Stimulated activated CD4-positive, alpha-beta T cell treated with anti-CD3 and anti-CD28 coated beads, Interleukin-1b, Interleukin-23, amount 100 ng/mL, for 24 hours (primary cell): ENCODE measurements at regions not wholly inside any gene's neighbourhood (a gene's known extent, or its start where the extent isn't known, plus 50 kb on each side); places are given as distances from the start of the nearest gene placed in this dataset.

Experiments
- DNase-seq, 4 experiments: peaks; one replicate each; pipeline ENCODE4 v3.0.0-alpha.2; 2020; ENCODE audit warnings: low read depth in 4 of 4, low spot score in 1 of 4

DNA sequence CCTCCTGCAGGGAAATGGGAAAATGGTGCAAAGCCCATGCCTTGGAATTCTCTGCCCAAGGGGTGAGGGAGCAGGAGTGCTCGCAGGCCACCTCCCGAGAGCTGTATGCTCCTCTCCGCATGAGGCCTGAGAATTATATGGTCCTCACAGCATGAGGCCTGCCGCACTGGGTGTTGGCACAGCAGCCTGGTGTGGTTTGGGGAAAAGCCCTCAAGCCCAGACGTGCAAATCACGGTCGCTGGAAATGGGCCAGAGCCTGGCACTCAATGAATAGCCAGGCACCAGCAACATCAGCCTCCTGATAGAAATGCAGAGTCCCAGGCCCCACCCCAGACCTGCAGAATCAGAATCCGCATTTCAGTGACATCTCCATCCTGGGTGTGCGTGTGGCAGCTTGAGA is 156.4 kb upstream of the FOXF1 start:
- DNase-seq, result no peak

DNA sequence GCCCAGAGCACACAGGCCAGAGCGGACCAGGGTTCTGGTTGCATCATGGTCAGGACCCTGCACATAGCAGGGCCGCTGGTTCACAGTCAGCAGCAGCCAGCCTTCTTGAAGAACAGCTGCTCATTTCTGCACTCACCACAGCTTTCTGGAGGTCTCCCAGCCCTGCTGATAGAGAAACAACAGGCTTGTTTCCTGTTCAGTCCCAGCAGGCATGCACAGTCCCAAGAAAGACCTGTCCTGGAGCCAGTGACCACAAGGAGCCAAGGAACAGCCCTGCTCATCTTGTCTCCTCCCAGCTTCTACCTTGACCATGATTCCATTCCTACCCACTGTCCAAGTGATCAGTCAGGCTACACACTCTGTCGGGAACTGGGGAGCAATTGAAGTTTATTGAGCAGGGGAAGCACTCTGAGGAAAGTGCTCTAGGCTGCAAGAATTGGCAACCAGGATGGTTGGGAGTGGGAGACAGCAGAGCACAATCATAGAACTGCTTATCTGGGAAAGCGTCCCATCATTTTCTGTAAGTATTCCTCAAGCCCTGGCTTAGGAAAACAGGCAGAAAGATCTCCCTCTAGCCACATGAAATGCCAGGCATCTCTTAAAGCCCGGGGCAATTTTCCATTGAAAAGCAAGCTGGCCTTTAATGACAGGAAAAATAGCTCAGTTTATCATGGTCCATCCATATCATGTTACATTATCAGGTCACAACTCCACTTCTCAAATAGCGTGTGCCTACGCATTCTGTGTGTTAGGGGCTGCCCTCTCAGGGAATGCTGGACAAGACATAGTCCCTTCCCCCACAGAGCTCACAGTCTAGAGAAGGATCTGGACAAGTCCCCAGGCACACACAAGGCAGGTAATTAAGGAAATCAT is 155.4 kb upstream of the FOXF1 start:
- no peak for DNase-seq

DNA sequence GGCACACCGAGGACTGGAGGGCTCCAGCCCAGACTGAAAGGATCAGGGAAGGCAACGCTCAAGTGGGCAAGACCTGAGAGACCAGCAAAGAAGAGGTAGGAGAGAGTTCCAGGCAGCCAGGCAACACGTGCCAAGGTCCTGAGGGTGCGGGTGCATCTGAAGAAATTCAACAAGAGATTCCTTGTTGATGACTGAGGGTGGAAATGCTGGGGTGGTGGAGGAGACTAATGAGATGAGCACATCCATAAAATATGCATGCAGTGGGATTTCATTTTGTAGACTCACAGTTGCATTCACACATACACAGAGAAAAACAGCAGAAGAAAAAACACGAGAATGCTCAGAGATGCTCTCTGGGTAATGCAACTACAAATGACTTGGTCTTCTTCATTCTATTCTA is 154.8 kb upstream of the FOXF1 start:
- no peak for DNase-seq

DNA sequence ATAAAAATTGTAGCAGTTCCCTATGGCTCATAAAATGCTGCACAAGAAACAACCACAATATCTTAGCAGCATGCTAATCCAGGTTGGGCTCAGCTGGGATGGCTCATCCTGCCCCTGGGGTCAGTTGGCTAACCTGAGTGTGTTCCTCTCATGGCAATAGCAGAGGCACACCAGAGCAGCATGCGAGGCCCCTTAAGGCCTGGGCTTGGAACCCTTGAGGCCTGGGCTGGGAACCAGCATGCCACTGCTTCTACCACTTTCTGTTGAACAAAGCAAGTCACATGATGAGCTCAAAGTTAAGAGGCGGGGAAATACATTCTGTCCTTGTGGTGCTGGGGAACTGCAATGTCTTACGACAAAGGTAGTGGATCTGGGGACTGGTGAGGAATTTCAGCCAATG is 154.4 kb upstream of the FOXF1 start:
- DNase-seq, result no peak

DNA sequence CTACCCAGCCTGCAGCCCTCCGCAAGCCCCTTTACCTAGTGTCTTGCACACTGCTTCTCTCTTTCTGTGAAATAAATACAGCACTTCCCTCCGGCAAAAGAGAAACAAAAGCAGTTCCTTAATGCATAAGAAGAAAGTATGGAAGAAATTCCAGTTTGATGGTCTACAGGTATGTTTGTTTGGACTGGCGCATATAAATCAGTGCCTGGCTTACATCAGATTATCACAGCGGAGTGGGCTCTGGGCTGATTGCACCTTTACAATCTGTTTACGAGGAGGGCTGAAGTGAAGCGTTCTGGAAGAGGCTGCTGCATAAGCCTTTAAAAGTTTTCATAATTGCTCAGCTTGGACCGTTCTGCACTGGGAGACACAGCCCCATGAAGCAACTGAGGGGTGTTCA is 153.5 kb upstream of the FOXF1 start:
- DNase-seq, result no peak

DNA sequence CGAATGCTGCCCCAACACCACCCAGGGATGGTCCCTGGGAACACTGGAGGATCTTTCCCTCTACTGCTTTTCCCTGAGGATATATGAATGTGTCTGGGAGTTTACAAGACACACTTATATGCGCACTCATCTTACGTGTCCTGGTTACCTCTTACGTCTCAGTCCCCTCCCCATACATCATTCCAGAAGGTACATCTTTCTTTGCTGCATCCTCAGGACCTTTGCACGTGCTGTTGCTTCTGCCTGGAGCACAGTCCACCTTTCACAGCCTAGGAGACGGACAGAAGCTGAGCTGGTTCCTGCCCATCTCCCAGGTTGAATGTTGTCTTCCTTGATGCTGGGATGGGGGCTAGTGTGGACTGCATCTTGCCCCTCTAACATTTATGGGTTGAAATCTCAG is 153.0 kb upstream of the FOXF1 start:
- no peak for DNase-seq

DNA sequence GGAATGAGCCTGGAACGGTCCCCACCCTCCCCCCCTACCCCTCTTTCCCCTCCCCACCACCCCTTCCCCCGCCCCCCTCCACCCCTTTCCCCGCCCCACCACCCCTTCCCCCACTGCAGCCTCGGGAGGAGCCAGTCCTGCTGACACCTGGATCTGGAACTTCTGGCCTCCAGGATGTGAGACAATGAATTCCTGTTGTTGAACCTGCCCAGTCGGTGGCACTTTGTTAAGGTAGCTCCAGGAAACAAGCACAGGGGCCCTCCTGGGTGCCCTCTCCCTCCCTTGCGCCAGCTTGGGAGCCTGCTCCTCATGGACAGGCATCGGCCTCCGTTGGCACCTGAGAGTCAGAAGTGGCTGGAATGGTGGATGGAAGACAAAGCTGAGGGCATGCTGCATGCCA is 152.4 kb upstream of the FOXF1 start:
- DNase-seq, result no peak

DNA sequence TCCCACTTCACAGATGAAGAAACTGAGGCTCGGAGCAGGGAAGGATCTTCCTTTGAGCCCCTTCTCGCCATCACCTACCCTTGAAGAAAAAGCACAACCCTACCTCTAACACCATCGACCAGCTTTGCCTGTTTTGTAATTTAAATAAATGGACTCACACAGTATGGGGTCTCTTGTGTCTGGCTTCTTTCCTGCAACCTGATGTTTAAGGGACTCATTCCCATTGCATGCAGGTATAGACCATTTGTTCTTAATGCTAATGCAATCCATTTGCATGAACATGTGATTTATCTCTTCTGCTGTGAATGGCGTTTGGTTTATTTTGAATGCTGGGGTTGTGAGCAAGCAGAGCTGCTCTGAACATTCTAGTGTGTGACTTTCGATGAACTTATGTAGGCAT is 150.8 kb upstream of the FOXF1 start:
- DNase-seq, result no peak

DNA sequence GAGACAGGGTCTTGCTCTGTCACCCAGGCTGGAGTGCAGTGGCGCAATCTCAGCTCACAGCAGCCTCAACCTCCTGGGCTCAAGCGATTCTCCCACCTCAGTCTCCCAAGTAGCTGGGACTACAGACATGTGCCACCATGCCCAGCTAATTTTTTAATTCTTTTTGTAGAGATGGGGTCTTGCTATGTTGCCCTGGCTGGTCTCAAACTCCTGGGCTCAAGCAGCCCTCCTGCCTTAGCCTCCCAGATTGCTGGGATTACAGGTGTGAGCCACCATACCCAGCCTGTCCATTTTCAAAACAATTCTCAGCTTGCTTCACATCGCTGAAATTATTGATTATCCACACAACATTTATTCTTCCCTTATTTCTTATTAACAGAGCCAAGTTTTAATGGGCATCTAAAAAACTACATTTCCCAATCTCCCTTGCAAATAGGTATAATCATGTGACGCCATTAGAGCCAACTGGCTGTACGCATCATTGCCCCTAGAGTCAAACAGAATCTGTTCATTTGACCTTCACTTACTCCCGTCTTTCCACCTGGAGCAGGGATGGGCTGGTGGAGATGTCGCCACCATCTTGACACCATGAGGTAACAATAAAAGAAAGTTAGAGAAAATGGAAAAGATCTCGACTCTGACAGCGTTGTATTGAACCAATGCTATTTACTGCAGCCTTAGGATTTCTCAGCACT is 148.0 kb upstream of the FOXF1 start:
- DNase-seq, result no peak

DNA sequence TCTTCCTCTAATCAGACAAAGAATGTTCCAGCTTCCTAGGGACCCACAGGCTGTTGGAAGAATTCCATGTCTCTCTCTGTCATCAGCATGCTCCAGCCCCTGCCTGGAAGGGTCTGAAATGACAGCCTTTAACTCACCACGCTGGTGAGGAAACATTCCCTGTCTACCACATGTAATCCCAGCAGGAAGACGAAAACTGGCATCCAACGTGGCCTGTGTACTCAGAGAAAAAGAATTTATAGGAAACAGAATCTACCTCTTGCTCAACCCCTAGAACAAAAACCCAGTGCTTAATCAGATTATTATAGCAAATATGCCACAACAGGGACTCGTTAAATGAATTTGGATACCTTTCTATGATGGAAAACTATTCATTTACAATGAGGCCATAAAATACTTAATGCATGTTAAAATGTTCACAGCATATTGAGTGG is 147.3 kb upstream of the FOXF1 start:
- no peak for DNase-seq

DNA sequence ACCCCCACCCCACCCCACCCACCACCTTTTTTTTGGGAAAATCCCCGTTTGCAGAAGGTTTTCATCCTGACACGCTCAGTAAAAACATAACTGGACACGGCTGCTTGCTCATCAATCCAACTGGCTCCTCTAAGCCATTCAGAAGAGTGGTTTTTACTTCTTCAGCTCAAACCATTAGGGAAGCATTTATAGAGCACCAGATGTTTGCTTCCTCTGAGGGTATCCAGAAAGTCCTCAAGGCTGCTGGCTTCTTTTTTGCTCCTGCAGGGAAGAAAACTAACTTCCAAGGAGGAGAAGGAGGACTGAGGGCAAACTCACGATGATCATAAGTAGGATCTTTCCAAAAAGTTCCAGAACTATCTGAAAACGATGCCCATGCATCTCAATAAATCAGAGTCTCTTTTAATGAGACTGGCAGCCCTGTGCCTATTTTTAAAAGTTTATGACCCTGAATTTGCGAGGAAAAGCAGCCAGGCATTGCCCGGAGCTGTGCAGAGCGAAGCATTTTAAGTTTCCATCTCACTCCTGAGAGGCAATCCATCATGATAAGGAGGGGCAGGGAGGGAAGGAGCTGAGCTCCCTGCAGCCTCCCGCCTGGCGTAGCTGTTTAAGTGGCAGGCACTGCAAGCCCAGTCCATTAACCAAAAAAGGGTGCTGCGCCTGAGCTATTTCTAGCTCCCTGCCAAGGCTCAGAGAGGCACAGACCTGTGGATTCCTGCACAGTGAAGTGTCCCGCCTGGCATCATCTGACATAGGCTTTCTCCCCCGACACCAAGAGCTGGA is 146.3 kb upstream of the FOXF1 start:
- DNase-seq, result no peak

DNA sequence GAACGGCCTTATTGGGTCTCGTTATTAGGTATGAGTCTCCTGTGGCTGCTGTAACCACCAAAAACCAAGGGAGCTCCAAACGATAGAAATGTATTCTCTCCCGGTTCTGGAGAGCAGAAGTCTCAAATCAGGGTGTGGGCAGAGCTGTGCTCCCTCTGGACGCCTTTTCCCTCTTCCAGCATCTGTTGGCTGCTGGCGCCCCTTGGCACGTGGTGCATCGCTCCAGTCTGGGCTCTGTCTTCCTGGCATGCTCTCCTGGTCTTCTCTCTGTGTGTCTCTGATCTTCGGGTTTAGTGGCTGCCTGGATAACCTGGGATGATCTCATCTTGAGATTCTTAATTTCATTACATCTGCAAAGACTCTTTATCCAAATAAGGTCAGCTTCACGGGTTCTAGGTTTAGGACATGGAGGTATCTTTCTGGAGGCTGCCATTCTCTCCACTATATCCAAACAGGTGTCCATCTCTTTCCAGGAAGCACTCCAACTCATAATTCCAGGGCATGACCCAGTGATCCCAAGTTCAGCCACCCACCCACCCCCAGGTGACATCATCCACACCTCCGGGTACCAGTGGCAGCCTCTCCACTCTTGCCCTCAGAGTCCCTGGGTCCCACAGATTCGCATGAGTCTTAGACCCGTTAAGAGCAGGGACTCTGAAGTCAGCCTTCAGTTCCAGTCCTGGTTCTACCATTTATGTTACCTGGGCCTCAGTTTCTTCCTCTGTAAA is 145.5 kb upstream of the FOXF1 start:
- no peak for DNase-seq

DNA sequence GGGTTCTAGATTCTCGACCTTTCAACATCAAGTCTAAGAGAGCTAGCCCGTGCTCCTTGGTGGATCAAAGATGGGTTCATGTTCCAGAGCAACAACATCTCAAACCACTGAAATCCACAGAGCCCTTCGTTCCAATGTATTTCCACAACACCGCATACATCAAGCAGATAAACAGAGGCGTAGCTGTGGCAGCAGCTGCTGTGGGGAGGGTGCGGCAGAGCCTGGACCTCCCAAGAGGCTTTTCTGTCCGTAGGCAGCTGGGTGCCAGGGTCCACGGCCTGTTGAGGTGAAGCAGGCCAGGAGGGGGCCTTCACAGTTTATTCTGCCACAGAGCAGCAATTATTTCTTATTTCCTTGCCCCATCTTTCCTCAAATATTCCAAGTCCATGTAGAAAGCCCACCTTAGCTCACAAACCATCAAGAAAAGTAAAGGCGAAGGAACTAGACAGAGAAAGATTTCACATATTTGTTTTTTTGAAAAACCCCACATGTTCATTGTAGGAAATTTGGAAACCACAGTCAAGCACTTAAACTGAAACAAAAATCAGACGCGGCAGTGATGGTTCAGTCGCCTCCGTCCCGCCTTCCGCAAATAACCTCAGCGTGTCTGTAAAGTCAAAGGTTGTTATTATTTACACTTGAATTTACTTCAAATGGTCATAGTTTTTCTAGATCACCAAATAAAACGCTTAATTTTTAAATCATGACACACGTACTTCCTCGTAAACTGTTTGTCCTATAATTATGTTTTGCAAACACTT is 144.6 kb upstream of the FOXF1 start:
- no peak for DNase-seq

DNA sequence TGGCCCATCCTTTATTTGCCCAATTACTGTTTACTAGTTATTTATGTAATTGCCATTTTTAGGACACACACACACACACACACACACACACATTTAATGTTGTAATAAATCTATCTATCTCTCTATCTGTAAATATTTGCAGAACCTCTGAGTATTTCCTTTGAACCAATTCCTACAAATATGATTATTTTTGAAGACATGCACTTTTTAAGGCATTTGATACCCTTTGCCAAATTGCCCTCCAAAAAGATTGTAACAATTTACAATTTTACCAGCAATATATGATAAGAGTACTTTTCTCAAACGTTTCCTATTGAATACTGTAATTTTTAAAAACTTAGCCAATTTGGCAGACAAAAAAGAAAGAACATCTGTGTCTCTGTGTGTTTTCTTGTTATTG is 143.8 kb upstream of the FOXF1 start:
- DNase-seq, result no peak

DNA sequence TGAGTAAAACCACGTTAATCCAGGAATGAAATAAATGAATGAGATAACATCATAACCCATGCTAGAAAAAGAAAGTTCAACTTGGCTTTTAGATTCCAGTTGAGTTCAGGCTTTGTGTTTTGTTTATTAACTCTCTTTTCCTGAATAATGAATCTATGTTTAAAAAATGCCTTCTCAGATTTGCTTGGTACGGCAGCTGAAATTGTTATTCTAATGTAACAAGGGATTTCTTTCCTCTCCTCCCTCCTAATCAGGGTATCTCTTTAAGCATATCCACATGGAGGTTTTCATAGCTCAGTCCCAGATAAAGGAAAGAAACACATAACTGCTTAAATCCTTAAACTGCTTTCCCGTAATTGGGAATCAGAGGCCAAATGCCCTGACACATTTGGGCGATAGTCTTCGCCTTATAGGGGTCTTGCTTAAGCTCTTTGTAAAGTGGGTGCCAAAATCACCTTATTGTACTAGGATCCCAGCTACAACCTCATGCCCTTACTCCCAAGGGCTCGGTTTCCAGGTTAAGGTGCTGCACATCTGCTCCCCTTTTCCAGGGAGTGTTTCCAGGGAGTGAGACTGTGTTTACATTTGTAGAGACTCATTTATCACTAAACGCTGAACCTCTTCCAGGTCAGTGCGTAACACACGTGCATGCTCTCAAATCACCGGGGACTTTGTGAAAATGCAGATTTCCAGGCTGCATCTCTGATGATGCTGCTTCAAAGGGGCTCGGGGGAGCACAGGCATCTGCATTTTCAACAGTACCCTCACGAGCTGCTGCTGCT is 142.8 kb upstream of the FOXF1 start:
- no peak for DNase-seq

DNA sequence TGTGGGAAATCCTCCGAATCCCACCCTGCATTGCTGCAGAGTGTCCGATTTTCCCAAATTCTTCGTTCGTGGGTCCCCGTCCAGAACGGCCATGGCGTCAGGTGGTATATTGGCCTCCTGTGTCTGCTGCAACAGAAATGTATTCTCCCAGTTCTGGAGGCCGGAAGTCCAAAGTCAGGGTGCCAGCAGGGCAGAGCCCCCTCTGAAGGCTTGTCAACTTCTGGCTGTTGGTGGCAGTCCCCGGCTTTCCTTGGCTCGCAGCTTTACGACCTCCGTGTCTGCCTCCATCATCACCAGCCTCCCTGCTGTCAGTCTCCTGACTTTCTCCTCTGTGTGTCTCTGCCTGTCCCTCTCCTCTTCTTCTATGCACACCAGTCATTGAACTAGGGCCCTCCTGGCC is 142.1 kb upstream of the FOXF1 start:
- DNase-seq, result no peak

DNA sequence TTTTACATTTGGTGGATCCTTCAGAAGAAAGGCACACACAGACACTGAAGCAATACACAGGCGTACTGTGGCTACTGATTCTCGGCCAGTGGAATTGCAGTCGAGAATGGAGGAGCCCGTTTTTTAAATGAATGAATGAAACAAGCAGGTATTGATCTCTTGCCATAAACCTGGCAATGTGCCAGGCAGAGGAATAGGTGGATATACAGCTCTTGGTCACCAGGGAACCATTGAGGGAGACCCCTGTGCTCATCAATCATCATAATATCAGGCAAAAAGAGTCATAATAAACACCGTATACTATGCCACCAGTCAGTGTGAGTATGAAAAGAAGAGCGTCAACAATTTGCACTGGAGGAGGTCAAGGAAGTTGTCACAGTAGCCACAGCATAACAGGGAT is 140.3 kb upstream of the FOXF1 start:
- no peak for DNase-seq

DNA sequence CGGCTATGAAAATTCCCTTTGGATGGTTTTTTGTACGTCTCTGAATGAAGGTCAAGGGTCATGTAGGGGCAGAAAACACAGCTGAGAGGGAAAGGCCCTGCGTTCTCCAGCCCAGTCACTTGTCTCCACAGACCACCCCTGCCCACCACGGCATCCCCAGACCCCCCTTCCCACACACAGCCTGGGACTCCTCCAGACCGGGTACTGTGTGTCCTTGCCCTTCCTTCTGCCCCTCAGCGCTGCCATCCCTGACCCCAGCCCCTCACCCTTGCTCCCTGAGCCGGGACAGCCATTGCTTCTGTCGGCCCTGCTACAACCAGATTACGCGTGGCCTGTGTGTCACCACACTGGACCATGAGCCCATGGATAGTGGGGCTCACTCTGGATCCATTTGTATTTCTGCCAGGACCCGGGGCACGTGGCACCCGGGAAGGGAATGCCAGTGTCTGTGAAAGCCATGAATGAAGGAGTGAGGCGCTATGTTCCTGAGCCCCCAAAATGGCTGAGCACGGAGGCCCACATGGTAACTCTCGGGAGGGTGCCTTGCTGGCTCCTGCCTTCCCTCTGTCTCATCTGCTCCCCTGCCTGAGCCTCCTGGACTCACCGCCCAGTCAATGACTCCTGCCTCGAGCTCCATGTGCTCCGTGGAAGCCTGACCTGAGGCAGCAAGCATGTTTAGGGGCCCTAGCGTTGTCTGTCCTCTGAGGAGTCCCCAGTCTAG is 139.1 kb upstream of the FOXF1 start:
- no peak for DNase-seq

DNA sequence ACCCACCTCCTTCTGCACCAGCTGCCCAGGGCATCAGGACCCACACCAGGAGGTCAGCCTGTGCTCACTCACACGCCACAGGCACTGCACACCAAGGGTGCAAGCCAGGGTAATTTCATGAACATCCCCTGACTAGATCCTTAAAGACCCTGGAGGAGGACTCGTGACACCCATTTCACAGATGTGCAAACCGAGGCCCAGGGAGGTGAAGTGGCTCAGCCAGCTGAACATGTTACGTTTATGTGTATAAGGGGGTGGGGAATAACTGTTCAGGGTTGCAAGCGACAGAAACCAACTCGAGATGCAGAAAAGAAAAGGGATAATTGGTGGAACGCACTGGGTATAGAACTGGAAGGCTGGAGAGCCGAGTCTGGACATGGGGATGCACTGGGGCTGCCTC is 138.1 kb upstream of the FOXF1 start:
- DNase-seq, result no peak
